H1 (cell line): ENCODE measurements at regions not wholly inside any gene's neighbourhood (a gene's known extent, or its start where the extent isn't known, plus 50 kb on each side); places are given as distances from the start of the nearest gene placed in this dataset.

Experiments
- CTCF ChIA-PET: fragments of 300-600 bp; sonication (Branson Sonifier 250); formaldehyde crosslinking; loops from one replicate; lab custom pipeline; 2021; ENCODE audit not compliant: partially characterized antibody; lab: Charles Lee
- POLR2A ChIA-PET: fragments of 300-600 bp; sonication (Branson Sonifier 250); formaldehyde crosslinking; loops from one replicate; lab custom pipeline; 2021; ENCODE audit warnings: inconsistent platforms; ENCODE audit not compliant: partially characterized antibody; lab: Charles Lee
- DNase-seq, 2 experiments: peaks; one replicate each; pipeline versions ENCODE4 v3.0.0 to v3.0.0-alpha.2; 2010 to 2022; ENCODE audit warnings: low spot score in 2 of 2, low read depth in 1 of 2, mixed read lengths in 1 of 2
- FAIRE-seq: peaks from 2 replicates; lab custom pipeline; 2011; peaks lifted over from hg19 to GRCh38; lab: Jason Lieb, UNC
- H2AFZ ChIP-seq: 2 replicates; pipeline ENCODE4 v1.8.1; 2012; ENCODE audit warnings: low read length, inconsistent platforms
- H2AK5ac ChIP-seq: 2 replicates; pipeline ENCODE4 v1.6.1; 2013; ENCODE audit warnings: low read depth, low read length
- H2BK120ac ChIP-seq: replicated peaks from 2 replicates; pipeline ENCODE3; 2013; ENCODE audit warnings: low read depth, low read length, inconsistent platforms
- H2BK12ac ChIP-seq: 2 replicates; pipeline ENCODE4 v1.6.1; 2013; ENCODE audit warnings: low read depth, low read length
- H2BK15ac ChIP-seq: 2 replicates; pipeline ENCODE4 v1.6.1; 2013; ENCODE audit warnings: low read length
- H2BK20ac ChIP-seq: 2 replicates; pipeline ENCODE4 v1.6.1; 2013; ENCODE audit warnings: low read length
- H2BK5ac ChIP-seq: 2 replicates; pipeline ENCODE4 v1.6.1; 2013; ENCODE audit warnings: low read depth, low read length
- H3K14ac ChIP-seq: 2 replicates; pipeline ENCODE4 v1.6.1; 2013; ENCODE audit warnings: inconsistent platforms; ENCODE audit not compliant: insufficient read length
- H3K18ac ChIP-seq: 2 replicates; pipeline ENCODE4 v1.6.1; 2013; ENCODE audit warnings: low read length; ENCODE audit errors: extremely low read depth
- H3K23ac ChIP-seq: 2 replicates; pipeline ENCODE4 v1.6.1; 2013; ENCODE audit warnings: inconsistent platforms; ENCODE audit not compliant: insufficient read length
- H3K23me2 ChIP-seq: 2 replicates; pipeline ENCODE4 v1.6.1; 2013; ENCODE audit warnings: low read depth, low read length
- H3K27ac ChIP-seq: 2 replicates; pipeline ENCODE4 v1.6.1; 2011; ENCODE audit warnings: low read depth, low read length, inconsistent platforms
- H3K27me3 ChIP-seq, 4 experiments: replicated peaks in 1 of 4; 1 replicate in 1 of 4; 2 replicates in 3 of 4; pipeline versions ENCODE4 v1.6.1 to v1.8.1; 2011 to 2013; ENCODE audit warnings: low read length in 3 of 4, mild to moderate bottlenecking in 3 of 4, inconsistent platforms in 2 of 4, mixed read lengths in 2 of 4, moderate library complexity in 1 of 4; ENCODE audit not compliant: control insufficient read depth in 3 of 4, insufficient read depth in 3 of 4; ENCODE audit errors: extremely low read depth in 1 of 4
- H3K36me3 ChIP-seq, 4 experiments: 2 replicates each; pipeline versions ENCODE4 v1.6.1 to v1.8.1; 2011 to 2013; ENCODE audit warnings: mild to moderate bottlenecking in 4 of 4, low read length in 3 of 4, moderate library complexity in 2 of 4, control low read depth in 1 of 4, inconsistent platforms in 1 of 4; ENCODE audit not compliant: insufficient read depth in 4 of 4, control insufficient read depth in 2 of 4
- H3K4ac ChIP-seq: replicated peaks from 2 replicates; pipeline ENCODE3; 2013; ENCODE audit warnings: low read length, low read depth, mixed read lengths, inconsistent platforms; ENCODE audit not compliant: insufficient read length
- H3K4me1 ChIP-seq, 4 experiments: replicated peaks in 1 of 4; 1 replicate in 1 of 4; 2 replicates in 3 of 4; pipeline versions ENCODE4 v1.6.1 to v1.8.1; 2011 to 2013; ENCODE audit warnings: low read length in 3 of 4, inconsistent platforms in 2 of 4, mixed read lengths in 1 of 4; ENCODE audit not compliant: insufficient read depth in 4 of 4, control insufficient read depth in 3 of 4
- H3K4me2 ChIP-seq, 2 experiments: 2 replicates each; pipeline versions ENCODE4 v1.6.1 to v1.8.1; 2011 to 2013; ENCODE audit warnings: low read depth in 2 of 2, low read length in 2 of 2, control low read depth in 1 of 2, inconsistent platforms in 1 of 2, mild to moderate bottlenecking in 1 of 2; ENCODE audit not compliant: insufficient read depth in 1 of 2
- H3K4me3 ChIP-seq, 4 experiments: fragments of 200-600, 300-600 bp in 1 of 4; sonication (generic), shearing (Covaris generic), sonication (Bioruptor Twin) in 1 of 4; 2 replicates each; pipeline versions ENCODE4 v1.5.1 to v1.8.1; 2011 to 2016; ENCODE audit warnings: low read length in 4 of 4, low read depth in 3 of 4, control low read depth in 2 of 4, inconsistent platforms in 2 of 4, mild to moderate bottlenecking in 2 of 4, mixed read lengths in 1 of 4, moderate library complexity in 1 of 4; ENCODE audit not compliant: insufficient read depth in 2 of 4; ENCODE audit errors: extremely low read depth in 1 of 4
- H3K56ac ChIP-seq: replicated peaks from 2 replicates; pipeline ENCODE3; 2013; ENCODE audit warnings: low read depth, mild to moderate bottlenecking, mixed read lengths, low read length, inconsistent platforms; ENCODE audit not compliant: insufficient read length
- H3K79me1 ChIP-seq: 2 replicates; pipeline ENCODE4 v1.6.1; 2013; ENCODE audit warnings: low read depth, low read length, control low read depth
- H3K79me2 ChIP-seq, 2 experiments: 2 replicates each; pipeline versions ENCODE4 v1.6.1 to v1.8.1; 2012 to 2013; ENCODE audit warnings: low read length in 2 of 2, mild to moderate bottlenecking in 2 of 2, inconsistent platforms in 1 of 2; ENCODE audit not compliant: insufficient read depth in 2 of 2, control insufficient read depth in 1 of 2
- H3K9ac ChIP-seq, 4 experiments: replicated peaks in 1 of 4; 1 replicate in 1 of 4; 2 replicates in 3 of 4; pipeline versions ENCODE4 v1.6.1 to v1.8.1; 2011 to 2013; ENCODE audit warnings: low read depth in 3 of 4, low read length in 3 of 4, control low read depth in 2 of 4, mild to moderate bottlenecking in 2 of 4, moderate library complexity in 2 of 4, inconsistent platforms in 1 of 4; ENCODE audit errors: extremely low read depth in 1 of 4
- H3K9me3 ChIP-seq, 2 experiments: 2 replicates each; pipeline versions ENCODE4 v1.6.1 to v1.8.1; 2012 to 2013; ENCODE audit warnings: mild to moderate bottlenecking in 2 of 2, moderate library complexity in 2 of 2, control low read depth in 1 of 2, inconsistent platforms in 1 of 2, low read depth in 1 of 2, low read length in 1 of 2, mixed read lengths in 1 of 2; ENCODE audit not compliant: insufficient read depth in 2 of 2
- H4K20me1 ChIP-seq, 2 experiments: replicated peaks in 1 of 2; 2 replicates each; pipeline versions ENCODE3 to v1.8.1; 2011 to 2013; ENCODE audit warnings: inconsistent platforms in 2 of 2, low read length in 2 of 2, mild to moderate bottlenecking in 1 of 2; ENCODE audit not compliant: insufficient read depth in 2 of 2, control insufficient read depth in 1 of 2
- H4K5ac ChIP-seq: 2 replicates; pipeline ENCODE4 v1.6.1; 2013; ENCODE audit warnings: low read length, low read depth, mixed read lengths, inconsistent platforms; ENCODE audit not compliant: insufficient read length
- H4K8ac ChIP-seq: 2 replicates; pipeline ENCODE4 v1.8.0; 2013; ENCODE audit warnings: mild to moderate bottlenecking, moderate library complexity, low read length, inconsistent platforms; ENCODE audit not compliant: insufficient read depth; ENCODE audit errors: extremely low read depth
- H4K91ac ChIP-seq: replicated peaks from 2 replicates; pipeline ENCODE3; 2013; ENCODE audit warnings: low read length, mixed read lengths, inconsistent platforms; ENCODE audit not compliant: insufficient read length
- CEBPB ChIP-seq: IDR thresholded peaks from 2 replicates; pipeline ENCODE4 v1.6.1; 2012; ENCODE audit warnings: low read depth, low read length
- CHD2 ChIP-seq: IDR thresholded peaks from 2 replicates; pipeline ENCODE4 v1.6.1; 2012; ENCODE audit warnings: low read length, improper control_type of control experiment
- EP300 ChIP-seq, 2 experiments: IDR thresholded peaks; 1 replicate in 1 of 2; 2 replicates in 1 of 2; pipeline ENCODE4 v1.6.1; 2011 to 2012; ENCODE audit warnings: low read depth in 2 of 2, low read length in 2 of 2, mild to moderate bottlenecking in 2 of 2, borderline replicate concordance in 1 of 2, inconsistent platforms in 1 of 2, moderate library complexity in 1 of 2
- GABPA ChIP-seq: IDR thresholded peaks from 2 replicates; pipeline ENCODE4 v1.6.1; 2011; ENCODE audit warnings: mild to moderate bottlenecking, low read length, moderate library complexity, borderline replicate concordance; ENCODE audit not compliant: insufficient read depth
- GTF2F1 ChIP-seq: IDR thresholded peaks from 2 replicates; pipeline ENCODE4 v1.6.1; 2012; ENCODE audit warnings: low read depth, low read length, improper control_type of control experiment, borderline replicate concordance
- HDAC6 ChIP-seq: IDR thresholded peaks from one replicate; pipeline ENCODE4 v1.7.1; 2012; ENCODE audit warnings: low read depth, mild to moderate bottlenecking, inconsistent platforms, low read length, moderate library complexity
- KDM5A ChIP-seq: fragments of 200-600 bp; IDR thresholded peaks from 2 replicates; pipeline ENCODE4 v1.7.1; 2012; ENCODE audit warnings: mild to moderate bottlenecking, low read length, inconsistent platforms, mixed read lengths
- PHF8 ChIP-seq: fragments of 200-600 bp; sonication (generic); conservative IDR thresholded peaks from 2 replicates; pipeline ENCODE4 v1.7.1; 2012; ENCODE audit warnings: low read depth, mild to moderate bottlenecking, inconsistent platforms, low read length, moderate library complexity
- POU5F1 ChIP-seq: IDR thresholded peaks from 2 replicates; pipeline ENCODE4 v1.6.1; 2011; ENCODE audit warnings: low read depth, mild to moderate bottlenecking, low read length, moderate library complexity
- RFX5 ChIP-seq: IDR thresholded peaks from 2 replicates; pipeline ENCODE4 v1.6.1; 2011; ENCODE audit warnings: low read depth, low read length, improper control_type of control experiment, borderline replicate concordance
- RXRA ChIP-seq: IDR thresholded peaks from 2 replicates; pipeline ENCODE4 v1.6.1; 2011; ENCODE audit warnings: low read depth, mild to moderate bottlenecking, low read length, moderate library complexity; ENCODE audit not compliant: insufficient read depth
- SIN3A ChIP-seq, 2 experiments: IDR thresholded peaks in 1 of 2; conservative IDR thresholded peaks in 1 of 2; 2 replicates each; pipeline ENCODE4 v1.6.1; 2011 to 2012; ENCODE audit warnings: low read length in 2 of 2, improper control_type of control experiment in 1 of 2, low read depth in 1 of 2, mild to moderate bottlenecking in 1 of 2
- SIX5 ChIP-seq: IDR thresholded peaks from 2 replicates; pipeline ENCODE4 v1.6.1; 2011; ENCODE audit warnings: mild to moderate bottlenecking, low read depth, low read length
- SP2 ChIP-seq: IDR thresholded peaks from 2 replicates; pipeline ENCODE4 v1.6.1; 2012; ENCODE audit warnings: mild to moderate bottlenecking, low read length, inconsistent platforms
- SUZ12 ChIP-seq: fragments of 200-600 bp; sonication (generic); IDR thresholded peaks from 2 replicates; pipeline ENCODE4 v1.6.1; 2012; ENCODE audit warnings: mild to moderate bottlenecking, inconsistent platforms, low read length, moderate library complexity, mixed read lengths
- TEAD4 ChIP-seq: IDR thresholded peaks from 2 replicates; pipeline ENCODE4 v1.6.1; 2012; ENCODE audit warnings: low read depth, low read length, inconsistent platforms, mixed read lengths
- WGBS, 2 experiments: shearing (Covaris generic) in 1 of 2; methylation state at CpG; one replicate each; pipeline versions ENCODE4 v1.1.6 to v1.1.7; 2013 to 2015; ENCODE audit warnings: low lambda C conversion rate in 2 of 2, mixed read lengths in 2 of 2, inconsistent platforms in 1 of 2, low coverage in 1 of 2, missing lambda C conversion rate in 1 of 2; ENCODE audit not compliant: insufficient replicate concordance in 2 of 2, insufficient coverage in 1 of 2, insufficient read length in 1 of 2; ENCODE audit errors: extremely low coverage in 1 of 2, missing lambda C conversion rate in 1 of 2; 5-methylcytosine and 5-hydroxymethylcytosine counted together

GRCh38 chr18:78767648-78768071 lies 212.0 kb upstream of the SALL3 start:
- Histone ChIP-seq H4K5ac (no peak overlapping the region), H2AK5ac (no peak overlapping the region), H3K56ac (no peak overlapping the region), H2BK15ac (no peak overlapping the region), H2BK5ac (no peak overlapping the region), H3K23ac (no peak overlapping the region), H2BK120ac (no peak overlapping the region), H3K4me1 (peaks cover 0 to 24% (median 5%) of the 10 kb centered on the region in 4 experiments; a peak in 4 of 7 replicates), H2AFZ (no peak overlapping the region), H3K4ac (no peak overlapping the region), H3K79me1 (no peaks in the 10 kb centered on the region), H3K27ac (no peak overlapping the region), H3K4me3 (no peak overlapping the region), H3K36me3 (no peaks in the 10 kb centered on the region), H3K23me2 (no peaks in the 10 kb centered on the region), H3K27me3 (no peaks in the 10 kb centered on the region; a peak in 1 of 7 replicates), H3K4me2 (no peak overlapping the region), H3K9me3 (no peaks in the 10 kb centered on the region), H2BK20ac (no peak overlapping the region), H3K9ac (no peak overlapping the region), H3K79me2 (no peaks in the 10 kb centered on the region), H3K18ac (no peak overlapping the region), H4K20me1 (no peaks in the 10 kb centered on the region), H4K91ac (no peak overlapping the region), H4K8ac (peak overlapping the region; percentile 14; the same call in 1 of the 2 replicates), H2BK12ac (no peak overlapping the region), H3K14ac (no peak overlapping the region)
- POLR2A ChIA-PET = no interaction called here
- 96% methylated on average over 14 of the region's 14 CpGs; no CpG with 5 or more reads in 1 of the 2 experiments for WGBS, 2 experiments
- no peak for DNase-seq
- CTCF ChIA-PET = no interaction called here
- no peak for FAIRE-seq
- TF ChIP-seq SP2 (no peak), GTF2F1 (no peak), KDM5A (no peak), HDAC6 (no peak), RXRA (no peak), GABPA (no peak), EP300 (IDR thresholded peaks at IDR 0.05; ENCODE audit: borderline replicate concordance in 1 of 2, low read depth in 2 of 2, low read length in 2 of 2) (no peak), PHF8 (no peak), CEBPB (no peak), TEAD4 (no peak), RFX5 (no peak), SIN3A (conservative IDR thresholded peaks at IDR 0.05 in 1 of 2, IDR thresholded peaks at IDR 0.05 in 1 of 2; ENCODE audit: low read depth in 1 of 2, low read length in 2 of 2) (no peak), SIX5 (no peak), SUZ12 (no peak), POU5F1 (no peak), CHD2 (no peak)
